Urinary bladder (tissue), 3 donors: ENCODE measurements at regions not wholly inside any gene's neighbourhood (a gene's known extent, or its start where the extent isn't known, plus 50 kb on each side); places are given as distances from the start of the nearest gene placed in this dataset.

ENCODE experiments used
- DNase-seq: peaks from one replicate; pipeline ENCODE4 v3.0.0-alpha.2; 2015; ENCODE audit errors: extremely low spot score
- H3K27ac ChIP-seq: one replicate; pipeline ENCODE4 v1.5.1; 2013; ENCODE audit warnings: low read depth, mild to moderate bottlenecking, moderate library complexity
- H3K36me3 ChIP-seq: one replicate; pipeline ENCODE4 v1.6.1; 2013; ENCODE audit warnings: mild to moderate bottlenecking, moderate library complexity; ENCODE audit not compliant: insufficient read depth
- H3K4me1 ChIP-seq: one replicate; pipeline ENCODE4 v1.6.1; 2013; ENCODE audit warnings: mild to moderate bottlenecking, moderate library complexity; ENCODE audit not compliant: insufficient read depth
- H3K4me3 ChIP-seq: one replicate; pipeline ENCODE4 v1.5.1; 2013; ENCODE audit warnings: low read depth, low read length
- WGBS: extraction: QIAGEN DNeasy Blood & Tissue Kit; methylation state at CpG from one replicate; pipeline ENCODE4 v1.1.7; 2013; 5-methylcytosine and 5-hydroxymethylcytosine counted together
- donor health status: healthy with polysubstance abuse.
- donor health status: healthy.

GRCh38 chr7:84658286-84658685 lies 463.7 kb upstream of the SEMA3A start:
- Histone ChIP-seq H3K36me3 (no peaks in the 10 kb centered on the region), H3K4me1 (no peaks in the 10 kb centered on the region), H3K4me3 (no peak overlapping the region), H3K27ac (no peak overlapping the region)
- DNase-seq = no peak
- 95% methylated on average over 1 of the region's 1 CpG for WGBS

DNA sequence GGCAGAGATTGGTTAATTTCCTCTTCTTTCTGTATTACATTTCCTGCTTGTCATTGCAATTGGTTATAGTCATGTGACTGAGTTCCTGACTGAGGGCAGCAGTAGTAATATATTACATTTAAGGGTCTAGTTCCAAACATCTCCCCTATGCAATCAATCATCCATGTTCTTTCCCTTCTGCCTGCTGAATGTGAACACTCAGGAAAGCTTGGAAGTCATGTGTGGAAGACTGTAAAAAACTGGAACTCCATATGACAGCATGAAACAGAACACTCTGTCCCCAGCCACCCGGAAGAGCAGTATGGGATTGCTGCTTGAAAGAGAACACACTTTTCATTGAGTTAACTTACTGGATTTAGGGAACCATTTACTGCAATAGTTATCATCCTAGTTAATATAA lies 459.7 kb upstream of the SEMA3A start:
- no peaks in the 10 kb centered on the region for H3K4me1 ChIP-seq
- no peak overlapping the region for H3K4me3 ChIP-seq
- H3K36me3 ChIP-seq = no peaks in the 10 kb centered on the region
- no peak overlapping the region for H3K27ac ChIP-seq
- no peak for DNase-seq
- WGBS = 85% methylated on average over 1 of the region's 1 CpG

- H3K36me3 ChIP-seq = no peaks in the 10 kb centered on the region
- no peak overlapping the region for H3K4me3 ChIP-seq
- no peaks in the 10 kb centered on the region for H3K4me1 ChIP-seq
- WGBS = 77% methylated on average over 3 of the region's 3 CpGs
- no peak for DNase-seq
- no peak overlapping the region for H3K27ac ChIP-seq
Measured at GRCh38 chr7:84651876-84652275, 457.3 kb upstream of the SEMA3A start.

DNA sequence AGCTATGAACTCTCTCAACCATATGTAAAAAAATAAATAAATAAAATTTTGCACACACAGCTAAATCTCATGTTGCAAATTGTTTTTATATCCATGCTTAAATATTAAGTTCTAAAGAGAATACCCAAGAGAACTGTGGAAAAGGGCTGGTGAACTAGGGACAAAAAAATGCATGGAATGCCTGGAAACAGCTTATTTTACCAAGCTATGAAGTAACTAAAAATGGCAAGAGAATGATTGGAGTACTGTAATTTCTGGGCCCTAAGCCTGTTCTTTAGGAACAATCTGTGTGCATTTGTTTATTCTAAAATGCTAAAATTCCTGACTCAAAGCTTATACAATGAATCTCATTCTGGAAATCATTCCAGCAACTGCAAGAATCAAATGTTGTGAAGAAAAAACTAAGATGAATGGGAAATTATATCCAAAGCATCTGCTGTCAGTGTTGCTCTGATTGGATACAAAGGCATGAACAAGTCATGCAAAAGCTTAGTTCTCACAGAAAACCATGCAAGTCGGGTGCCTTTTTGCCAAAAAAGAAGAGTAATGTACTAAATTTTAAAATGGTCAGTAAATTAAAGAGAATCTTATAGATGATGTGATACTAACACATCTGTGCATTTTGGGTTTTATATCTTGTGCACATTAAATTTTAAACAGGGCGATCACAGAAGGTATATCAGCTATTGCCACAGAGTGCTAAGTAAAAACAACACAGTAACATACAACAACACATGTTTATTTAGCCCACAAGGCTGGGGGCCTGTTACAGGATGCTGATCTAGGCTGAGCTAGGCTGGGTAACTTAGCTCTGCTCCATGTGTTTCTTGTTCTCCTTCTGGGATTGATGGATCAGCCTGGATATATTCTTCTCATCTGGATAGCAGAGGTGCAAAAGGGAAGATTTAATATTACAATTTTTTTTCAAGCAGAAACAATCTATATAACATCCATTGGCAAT lies 453.5 kb upstream of the SEMA3A start:
- Histone ChIP-seq H3K4me3 (no peak overlapping the region), H3K4me1 (no peaks in the 10 kb centered on the region), H3K27ac (peak overlapping the region; percentile 23), H3K36me3 (no peaks in the 10 kb centered on the region)
- DNase-seq = no peak
- 69% methylated on average over 2 of the region's 2 CpGs for WGBS

DNA sequence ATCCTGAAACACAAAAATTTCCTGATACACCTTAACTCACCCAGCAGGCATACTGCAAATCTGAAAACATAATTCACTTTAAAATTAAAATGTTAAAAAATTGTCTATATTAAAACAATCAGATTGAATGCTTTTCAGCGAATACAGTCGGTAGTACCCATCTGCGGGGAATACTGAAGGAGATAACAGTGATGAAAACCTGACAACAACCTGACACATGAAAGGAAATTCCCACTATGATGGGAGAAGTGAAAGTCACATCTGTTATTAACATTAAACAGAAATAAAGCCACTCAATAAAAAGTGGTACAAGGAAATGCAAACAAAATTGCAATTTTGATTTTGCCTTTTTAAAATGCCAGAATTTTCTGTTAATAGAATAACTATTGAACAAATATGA lies 448.0 kb upstream of the SEMA3A start:
- WGBS = 67% methylated on average over 3 of the region's 3 CpGs
- H3K36me3 ChIP-seq = no peaks in the 10 kb centered on the region

DNA sequence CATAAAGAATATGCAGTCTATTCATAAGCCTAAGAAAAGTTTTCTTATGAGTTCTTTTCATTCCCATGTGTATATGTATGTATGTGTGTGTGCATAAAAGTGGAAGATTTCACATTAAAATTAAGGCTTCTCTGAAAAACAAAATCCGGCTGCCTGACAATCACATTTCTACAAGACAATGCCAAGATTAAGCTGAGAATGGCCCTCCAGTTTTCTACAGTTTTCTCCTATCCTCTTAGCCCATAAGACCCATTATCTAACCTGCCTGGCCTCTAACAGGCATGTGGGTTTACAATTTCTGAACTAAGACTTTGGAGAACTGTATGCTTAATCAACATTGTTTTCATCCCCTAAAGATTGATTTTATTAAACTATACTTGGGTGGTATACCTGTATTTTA lies 446.0 kb upstream of the SEMA3A start:
- no peaks in the 10 kb centered on the region for H3K4me1 ChIP-seq
- 89% methylated on average over 1 of the region's 1 CpG for WGBS

More for the DNA sequence above, 448.0 kb upstream of the SEMA3A start:
- H3K27ac ChIP-seq = no peak overlapping the region
- no peaks in the 10 kb centered on the region for H3K4me1 ChIP-seq
- H3K4me3 ChIP-seq = no peak overlapping the region
- DNase-seq = no peak

GRCh38 chr7:84638339-84638697 lies 443.7 kb upstream of the SEMA3A start:
- no peak overlapping the region for H3K4me3 ChIP-seq
- DNase-seq = no peak
- no peaks in the 10 kb centered on the region for H3K4me1 ChIP-seq
- H3K27ac ChIP-seq = no peak overlapping the region
- H3K36me3 ChIP-seq = no peaks in the 10 kb centered on the region

More for the DNA sequence above, 446.0 kb upstream of the SEMA3A start:
- no peak for DNase-seq
- Histone ChIP-seq H3K27ac (no peak overlapping the region), H3K4me3 (no peak overlapping the region), H3K36me3 (no peaks in the 10 kb centered on the region)

DNA sequence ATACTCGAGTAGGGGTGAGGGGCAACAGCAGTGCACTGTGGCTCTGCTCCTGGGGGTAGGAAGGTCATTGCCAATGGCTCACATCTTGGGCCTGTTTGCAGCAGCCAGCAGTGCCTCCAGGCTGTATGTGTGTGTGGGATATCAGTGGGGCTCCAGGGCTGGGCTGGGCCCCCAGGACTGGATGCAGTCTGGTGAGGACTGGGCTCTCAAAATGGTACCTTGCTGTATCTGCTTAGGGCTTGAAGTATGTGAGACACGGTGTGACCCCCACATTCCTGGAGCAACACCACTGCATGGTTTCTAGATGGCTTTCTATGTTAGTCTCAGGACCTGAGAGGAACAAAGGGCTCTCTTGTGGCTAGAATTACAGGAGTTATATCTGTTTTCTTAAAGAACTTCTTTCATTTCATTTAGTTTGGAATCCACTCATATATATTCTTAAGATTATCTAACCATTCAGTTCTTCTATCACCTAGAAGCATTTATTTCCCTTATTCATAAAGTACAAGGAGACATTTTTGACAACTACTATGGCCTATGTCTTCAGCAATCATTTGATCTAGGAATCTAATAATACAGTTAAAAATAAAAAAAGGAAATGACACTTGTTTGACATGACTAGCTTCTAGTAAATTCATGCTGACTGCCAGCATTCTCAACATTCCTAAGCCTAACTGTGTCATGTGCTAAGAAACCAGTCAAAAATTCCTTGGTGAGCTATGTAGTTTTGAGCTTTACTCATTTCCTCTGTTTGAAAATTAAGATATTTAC lies 443.2 kb upstream of the SEMA3A start:
- no peak for DNase-seq

DNA sequence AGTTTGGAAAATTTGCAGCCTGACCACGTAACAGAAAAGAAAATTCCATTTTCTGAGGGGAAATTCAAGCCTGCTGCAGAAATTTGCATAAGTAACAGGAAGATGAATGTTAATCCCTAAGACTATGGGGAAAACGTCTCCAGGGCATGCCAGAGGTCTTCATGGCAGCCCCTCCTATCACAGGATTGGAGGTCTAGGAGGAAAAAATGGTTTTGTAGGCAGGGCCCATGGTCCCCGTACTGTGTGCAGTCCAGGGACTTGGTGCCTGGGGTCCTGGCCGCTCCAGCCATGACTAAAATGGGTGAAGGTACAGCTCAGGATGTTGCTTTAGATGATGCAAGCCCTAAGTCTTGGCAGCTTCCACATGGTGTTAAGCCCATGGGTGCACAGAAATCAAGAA lies 437.3 kb upstream of the SEMA3A start:
- Histone ChIP-seq H3K27ac (no peak overlapping the region), H3K4me1 (no peaks in the 10 kb centered on the region), H3K36me3 (no peaks in the 10 kb centered on the region), H3K4me3 (no peak overlapping the region)
- 81% methylated on average over 4 of the region's 4 CpGs for WGBS
- DNase-seq = no peak

More for the DNA sequence above, 443.2 kb upstream of the SEMA3A start:
- no peaks in the 10 kb centered on the region for H3K4me1 ChIP-seq
- H3K36me3 ChIP-seq = no peaks in the 10 kb centered on the region
- no peak overlapping the region for H3K4me3 ChIP-seq
- H3K27ac ChIP-seq = no peak overlapping the region
- 94% methylated on average over 2 of the region's 2 CpGs for WGBS

DNA sequence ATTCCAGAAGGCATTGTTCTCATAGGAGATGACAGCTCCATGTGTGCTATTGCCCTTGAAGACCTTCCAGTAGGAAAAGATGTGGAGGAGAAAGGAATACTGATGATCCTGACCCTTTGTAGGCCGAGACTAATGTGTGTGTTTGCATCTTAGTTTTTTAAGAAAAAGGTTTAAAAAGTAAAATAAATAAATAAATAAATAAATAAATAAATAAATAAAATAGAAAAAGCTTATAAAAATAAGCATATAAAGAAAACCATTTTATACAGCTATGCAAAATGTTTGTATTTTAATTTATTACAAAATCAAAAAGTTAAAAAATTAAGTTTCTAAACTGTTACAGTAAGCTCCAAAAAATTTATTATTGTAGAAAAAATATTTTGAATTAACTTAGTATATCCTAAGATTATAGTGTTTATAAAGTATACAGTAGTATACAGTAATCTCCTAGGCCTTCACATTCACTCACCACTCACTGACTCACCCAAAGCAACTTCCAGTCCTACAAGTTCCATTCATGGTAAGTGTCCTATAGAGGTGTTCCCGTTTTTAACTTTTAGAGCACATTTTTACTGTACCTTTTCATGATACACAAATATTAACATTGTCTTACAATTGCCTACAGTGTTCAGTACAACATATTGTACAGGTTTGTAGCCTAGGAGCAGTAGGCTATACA lies 435.2 kb upstream of the SEMA3A start:
- Histone ChIP-seq H3K4me3 (no peak overlapping the region), H3K27ac (no peak overlapping the region), H3K36me3 (no peaks in the 10 kb centered on the region), H3K4me1 (no peaks in the 10 kb centered on the region)
- no peak for DNase-seq
- 94% methylated on average over 2 of the region's 2 CpGs for WGBS

GRCh38 chr7:84629216-84629615 lies 434.6 kb upstream of the SEMA3A start:
- WGBS = 96% methylated on average over 3 of the region's 3 CpGs
- DNase-seq = no peak
- Histone ChIP-seq H3K36me3 (no peaks in the 10 kb centered on the region), H3K27ac (no peak overlapping the region), H3K4me3 (no peak overlapping the region), H3K4me1 (no peaks in the 10 kb centered on the region)

DNA sequence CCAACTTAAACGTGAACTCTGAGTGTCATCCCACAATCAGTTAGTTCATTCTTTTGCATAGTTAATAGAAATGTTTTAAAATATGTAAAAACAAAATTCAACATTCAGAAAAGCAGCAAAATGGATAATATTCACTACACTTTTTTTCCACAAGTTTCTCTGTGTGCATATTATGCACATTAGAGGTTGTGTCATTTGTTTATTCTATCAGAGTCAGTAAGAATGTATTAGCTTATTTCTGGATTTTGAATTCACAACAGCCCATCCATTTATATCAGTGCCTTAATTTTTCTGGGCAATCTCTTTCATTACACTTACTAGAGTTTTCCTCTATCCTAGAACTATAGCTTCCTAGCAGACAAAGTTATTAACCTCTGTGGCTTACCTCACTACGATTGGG lies 432.7 kb upstream of the SEMA3A start:
- H3K27ac ChIP-seq = no peak overlapping the region
- no peak for DNase-seq
- H3K4me3 ChIP-seq = no peak overlapping the region
- no peaks in the 10 kb centered on the region for H3K4me1 ChIP-seq
- 38% methylated on average over 2 of the region's 2 CpGs for WGBS
- no peaks in the 10 kb centered on the region for H3K36me3 ChIP-seq

DNA sequence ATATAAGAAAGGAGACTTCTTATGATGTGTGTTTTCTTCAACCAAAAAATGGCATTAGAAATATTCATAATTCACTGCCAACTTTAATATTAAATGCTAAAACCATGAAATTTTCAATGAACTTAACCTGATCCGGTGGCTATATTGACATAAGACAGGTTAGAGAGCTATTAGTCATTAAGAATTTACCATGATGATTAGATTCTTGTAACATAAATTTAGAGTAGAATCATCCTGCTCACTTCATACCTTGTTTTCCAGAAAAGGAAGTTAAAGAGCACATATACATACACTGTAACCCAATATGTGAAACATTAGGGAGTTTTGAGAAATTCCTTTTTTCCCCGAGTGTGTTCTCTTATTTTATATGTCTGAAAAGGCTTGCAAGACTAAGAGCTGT lies 430.3 kb upstream of the SEMA3A start:
- DNase-seq = no peak
- H3K4me3 ChIP-seq = no peak overlapping the region
- no peak overlapping the region for H3K27ac ChIP-seq
- WGBS = 84% methylated on average over 2 of the region's 2 CpGs
- H3K4me1 ChIP-seq = no peaks in the 10 kb centered on the region
- H3K36me3 ChIP-seq = no peaks in the 10 kb centered on the region
